RWPE2 (cell line): ENCODE measurements at regions not wholly inside any gene's neighbourhood (a gene's known extent, or its start where the extent isn't known, plus 50 kb on each side); places are given as distances from the start of the nearest gene placed in this dataset.
"Not testable (repeated sequence)": the region's sequence is repeated elsewhere in the genome, so short reads cannot be mapped to it uniquely, and the experiment has no call there.

ENCODE experiments used
- ATAC-seq: fragments of 200-7000 bp; cut with Tn5 transposase; 3 replicates; pipeline ENCODE4 v1.9.1; 2021; ENCODE audit warnings: low read depth
- DNase-seq: peaks from one replicate; pipeline ENCODE4 v3.0.0-alpha.2; 2020; ENCODE audit warnings: low spot score
- H3K27ac ChIP-seq: fragments of 450-650 bp; 2 replicates; pipeline ENCODE4 v1.5.1; 2017; ENCODE audit warnings: mild to moderate bottlenecking; ENCODE audit not compliant: poor library complexity, severe bottlenecking
- H3K27me3 ChIP-seq: fragments of 250-450 bp; sonication (Bioruptor Pico); 2 replicates; pipeline ENCODE4 v1.5.1; 2021; ENCODE audit warnings: mild to moderate bottlenecking, moderate library complexity; ENCODE audit not compliant: insufficient read depth, poor library complexity, severe bottlenecking
- H3K36me3 ChIP-seq: fragments of 250-450 bp; sonication (Bioruptor Pico); 2 replicates; pipeline ENCODE4 v1.5.1; 2020; ENCODE audit warnings: low read depth, mild to moderate bottlenecking, moderate library complexity
- H3K4me1 ChIP-seq: fragments of 250-450 bp; sonication (Bioruptor Pico); 2 replicates; pipeline ENCODE4 v1.5.1; 2021; ENCODE audit warnings: mild to moderate bottlenecking, moderate library complexity; ENCODE audit not compliant: insufficient read depth, poor library complexity, severe bottlenecking
- H3K4me3 ChIP-seq: fragments of 250-450 bp; sonication (Bioruptor Pico); 2 replicates; pipeline ENCODE4 v1.5.1; 2021; ENCODE audit warnings: mild to moderate bottlenecking, moderate library complexity; ENCODE audit not compliant: severe bottlenecking
- H3K9me3 ChIP-seq: fragments of 250-450 bp; sonication (Bioruptor Pico); 2 replicates; pipeline ENCODE4 v1.5.1; 2021; ENCODE audit warnings: mild to moderate bottlenecking, moderate library complexity; ENCODE audit not compliant: severe bottlenecking
- CTCF ChIP-seq: fragments of 450-650 bp; IDR thresholded peaks from one replicate; pipeline ENCODE4 v1.5.1; 2017; ENCODE audit warnings: mild to moderate bottlenecking, moderate library complexity; ENCODE audit not compliant: poor library complexity, severe bottlenecking

GRCh38 chr2:114354199-114354598 is 88.2 kb upstream of the DPP10 start:
- no peaks in the 10 kb centered on the region for H3K4me1 ChIP-seq
- TF ChIP-seq CTCF: no peak
- no peak for DNase-seq

GRCh38 chr2:114368705-114369104 is 73.7 kb upstream of the DPP10 start:
- Histone ChIP-seq H3K27ac (no peak overlapping the region), H3K9me3 (peaks cover 7% of the 10 kb centered on the region), H3K27me3 (no peaks in the 10 kb centered on the region), H3K4me1 (no peaks in the 10 kb centered on the region), H3K36me3 (no peaks in the 10 kb centered on the region), H3K4me3 (no peak overlapping the region)
- ATAC-seq (no peak), DNase-seq (no peak)
- no peak for TF ChIP-seq CTCF

More at GRCh38 chr2:114354199-114354598, 88.2 kb upstream of the DPP10 start:
- H3K4me3 ChIP-seq: no peak overlapping the region
- H3K27me3 ChIP-seq: no peaks in the 10 kb centered on the region
- H3K27ac ChIP-seq: no peak overlapping the region
- ATAC-seq: no peak
- H3K36me3 ChIP-seq: no peaks in the 10 kb centered on the region
- no peaks in the 10 kb centered on the region for H3K9me3 ChIP-seq

GRCh38 chr2:114371721-114372120 is 70.7 kb upstream of the DPP10 start:
- not testable (repeated sequence) for H3K27me3 ChIP-seq, H3K4me1 ChIP-seq, H3K4me3 ChIP-seq, H3K9me3 ChIP-seq, DNase-seq, ATAC-seq, H3K27ac ChIP-seq, H3K36me3 ChIP-seq

GRCh38 chr2:114373591-114373990 is 68.8 kb upstream of the DPP10 start:
- no peak overlapping the region for H3K27ac ChIP-seq
- H3K9me3 ChIP-seq: peaks cover 2% of the 10 kb centered on the region
- H3K4me3 ChIP-seq: no peak overlapping the region
- no peaks in the 10 kb centered on the region for H3K4me1 ChIP-seq
- DNase-seq (no peak), ATAC-seq (no peak)
- no peak for TF ChIP-seq CTCF
- H3K36me3 ChIP-seq: no peaks in the 10 kb centered on the region
- H3K27me3 ChIP-seq: no peaks in the 10 kb centered on the region

GRCh38 chr2:114384441-114384840 is 58.0 kb upstream of the DPP10 start:
- Histone ChIP-seq H3K4me1 (no peaks in the 10 kb centered on the region), H3K27me3 (no peaks in the 10 kb centered on the region), H3K9me3 (no peaks in the 10 kb centered on the region), H3K4me3 (no peak overlapping the region), H3K36me3 (no peaks in the 10 kb centered on the region), H3K27ac (no peak overlapping the region)
- no peak for DNase-seq
- no peak for TF ChIP-seq CTCF
- ATAC-seq: no peak
